GM12801 (cell line): ENCODE measurements at regions not wholly inside any gene's neighbourhood (a gene's known extent, or its start where the extent isn't known, plus 50 kb on each side); places are given as distances from the start of the nearest gene placed in this dataset.

Source experiments
- TF ChIP-seq, protein P1 (sequence below): IDR thresholded peaks from one replicate; pipeline ENCODE4 v1.5.1; 2011; ENCODE audit warnings: control low read depth; ENCODE audit not compliant: insufficient read length; ENCODE audit errors: extremely low read depth

DNA sequence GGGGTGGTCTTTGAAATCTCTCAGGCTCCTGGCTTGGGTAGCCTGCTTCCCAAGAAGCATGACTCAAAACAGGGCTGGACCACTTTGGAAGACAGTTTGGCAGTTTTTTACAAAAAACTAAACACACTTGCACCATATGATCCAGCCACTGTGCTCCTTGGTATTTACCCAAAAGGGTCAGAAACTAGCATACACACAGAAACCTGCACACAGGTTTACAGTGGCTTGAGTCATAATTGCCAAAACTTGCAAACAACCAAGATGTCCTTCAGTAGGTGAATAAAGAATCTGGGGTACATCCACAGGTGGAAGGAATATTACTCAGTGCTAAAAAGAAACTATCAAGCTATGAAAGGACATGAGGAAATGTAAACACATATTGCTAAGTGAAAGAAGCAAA, 323.2 kb upstream of the CDH5 start:
- TF ChIP-seq, protein P1, sequence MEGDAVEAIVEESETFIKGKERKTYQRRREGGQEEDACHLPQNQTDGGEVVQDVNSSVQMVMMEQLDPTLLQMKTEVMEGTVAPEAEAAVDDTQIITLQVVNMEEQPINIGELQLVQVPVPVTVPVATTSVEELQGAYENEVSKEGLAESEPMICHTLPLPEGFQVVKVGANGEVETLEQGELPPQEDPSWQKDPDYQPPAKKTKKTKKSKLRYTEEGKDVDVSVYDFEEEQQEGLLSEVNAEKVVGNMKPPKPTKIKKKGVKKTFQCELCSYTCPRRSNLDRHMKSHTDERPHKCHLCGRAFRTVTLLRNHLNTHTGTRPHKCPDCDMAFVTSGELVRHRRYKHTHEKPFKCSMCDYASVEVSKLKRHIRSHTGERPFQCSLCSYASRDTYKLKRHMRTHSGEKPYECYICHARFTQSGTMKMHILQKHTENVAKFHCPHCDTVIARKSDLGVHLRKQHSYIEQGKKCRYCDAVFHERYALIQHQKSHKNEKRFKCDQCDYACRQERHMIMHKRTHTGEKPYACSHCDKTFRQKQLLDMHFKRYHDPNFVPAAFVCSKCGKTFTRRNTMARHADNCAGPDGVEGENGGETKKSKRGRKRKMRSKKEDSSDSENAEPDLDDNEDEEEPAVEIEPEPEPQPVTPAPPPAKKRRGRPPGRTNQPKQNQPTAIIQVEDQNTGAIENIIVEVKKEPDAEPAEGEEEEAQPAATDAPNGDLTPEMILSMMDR, result no peak

DNA sequence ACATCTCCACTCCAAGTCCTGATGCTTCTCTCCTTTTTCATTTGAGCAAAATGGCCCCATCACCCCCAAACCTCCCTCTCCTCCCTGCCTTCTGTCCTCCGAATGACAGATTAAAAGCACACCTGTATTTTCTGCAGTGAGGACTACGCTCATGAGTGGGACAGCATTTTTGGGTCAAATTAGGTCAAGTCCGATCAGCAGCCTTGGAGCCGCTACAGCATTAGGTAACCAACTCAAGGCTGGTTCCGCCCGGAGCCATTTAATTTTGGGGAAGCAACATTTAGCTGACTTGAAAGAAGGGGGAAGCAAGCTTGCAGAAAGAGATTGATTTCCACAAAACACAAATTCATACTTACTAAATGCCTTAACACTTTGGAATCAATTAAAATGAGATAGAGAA, 324.1 kb upstream of the CDH5 start:
- TF ChIP-seq, protein P1, result no peak

DNA sequence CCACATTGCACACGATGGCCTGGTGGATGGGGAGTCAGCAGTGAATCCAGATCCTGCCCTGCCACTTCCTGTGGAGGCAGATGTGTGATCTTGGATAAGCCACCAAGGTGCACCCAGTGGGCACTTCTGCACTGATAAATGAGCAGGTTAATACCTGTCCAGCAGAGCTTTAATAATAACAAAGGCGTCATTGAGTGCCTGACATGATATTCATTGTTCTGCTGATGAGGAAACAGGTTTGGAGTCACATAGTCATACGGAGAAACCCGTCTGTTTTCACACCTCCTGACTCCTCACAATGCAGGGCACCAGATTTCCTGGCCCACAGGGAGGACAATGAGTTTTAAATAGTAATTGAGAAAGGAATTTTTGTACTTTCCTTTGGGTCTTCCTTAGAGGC, 324.6 kb upstream of the CDH5 start:
- TF ChIP-seq, protein P1, result no peak

DNA sequence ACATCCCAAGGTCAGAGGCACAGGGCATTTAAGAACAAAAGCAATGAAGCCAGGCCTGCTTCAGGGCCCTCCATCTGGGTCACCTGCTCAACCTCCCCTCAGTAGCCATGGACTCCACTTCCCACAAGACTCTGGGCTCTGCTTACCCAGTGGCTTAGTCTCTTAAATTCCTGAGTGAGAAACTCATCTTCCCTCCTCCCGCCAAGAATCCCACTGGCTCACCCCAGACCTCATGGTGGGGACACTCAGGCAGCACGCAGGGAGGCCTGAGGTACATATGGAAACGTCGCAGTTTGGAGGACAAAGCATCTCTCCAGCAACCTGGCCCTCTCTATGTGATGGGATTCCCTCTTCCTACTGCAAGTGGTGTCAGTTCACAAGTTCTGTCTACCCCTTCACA, 326.7 kb upstream of the CDH5 start:
- TF ChIP-seq, protein P1, result no peak

DNA sequence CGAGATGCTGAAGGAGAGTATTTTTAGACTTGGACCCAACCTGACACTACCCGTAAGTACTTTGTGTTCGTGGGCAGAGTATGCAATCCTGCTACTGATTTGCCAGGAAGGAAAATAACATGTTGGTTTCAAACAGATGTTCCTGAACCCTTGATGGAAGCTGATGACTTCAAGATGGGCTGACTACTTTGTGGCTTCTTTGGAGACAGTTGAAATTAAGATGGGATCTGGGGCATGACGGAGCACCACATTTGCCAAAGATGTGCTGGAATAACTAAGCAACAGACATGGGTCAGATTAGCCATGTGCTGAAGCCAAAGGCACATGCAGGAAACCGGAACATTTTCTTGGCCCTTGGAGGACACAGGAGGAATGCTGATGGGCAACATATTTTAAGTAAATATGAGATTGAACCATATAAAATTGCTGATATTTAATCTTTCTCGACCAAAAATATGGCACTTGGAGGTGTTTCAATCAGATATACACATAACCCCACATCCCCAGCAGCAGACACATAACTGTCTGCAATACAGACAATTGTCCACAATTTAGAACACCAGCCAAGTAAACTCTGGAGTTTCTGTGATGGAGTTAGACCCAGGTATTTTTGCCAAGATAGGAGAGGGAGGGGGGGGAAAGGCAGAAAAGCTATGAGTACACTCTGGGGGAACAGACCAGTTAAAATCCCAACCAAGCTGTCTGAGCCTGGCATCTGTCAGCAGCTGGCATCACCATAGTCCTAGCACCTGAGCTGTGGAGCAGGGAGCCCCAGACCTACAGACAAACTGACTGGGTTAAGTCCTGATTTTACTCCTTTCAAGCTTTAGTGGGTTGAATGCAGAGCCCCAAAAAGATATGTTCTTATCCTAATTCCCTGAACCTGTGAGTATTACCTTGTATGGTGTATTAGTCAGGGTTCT, 329.4 kb upstream of the CDH5 start:
- TF ChIP-seq, protein P1, result no peak

DNA sequence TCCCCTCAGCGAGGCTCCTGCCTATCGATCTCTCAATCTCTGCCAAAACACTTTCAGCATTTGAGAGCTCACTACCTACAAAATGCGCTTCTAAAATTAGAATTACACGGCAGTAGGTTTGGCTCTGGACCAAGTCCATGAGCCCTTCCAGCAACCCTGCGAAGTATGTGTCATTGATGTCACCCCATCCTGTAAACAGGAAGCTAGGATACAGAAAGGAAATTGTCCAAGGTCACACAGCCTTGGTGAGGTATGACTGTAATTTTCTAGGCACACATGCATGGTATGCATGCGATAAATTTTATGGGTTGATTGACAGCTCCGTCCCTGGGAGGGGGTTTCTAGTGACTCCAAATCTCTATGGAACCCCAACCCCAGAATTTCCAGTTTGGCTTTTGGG, 330.3 kb upstream of the CDH5 start:
- TF ChIP-seq, protein P1, result no peak

DNA sequence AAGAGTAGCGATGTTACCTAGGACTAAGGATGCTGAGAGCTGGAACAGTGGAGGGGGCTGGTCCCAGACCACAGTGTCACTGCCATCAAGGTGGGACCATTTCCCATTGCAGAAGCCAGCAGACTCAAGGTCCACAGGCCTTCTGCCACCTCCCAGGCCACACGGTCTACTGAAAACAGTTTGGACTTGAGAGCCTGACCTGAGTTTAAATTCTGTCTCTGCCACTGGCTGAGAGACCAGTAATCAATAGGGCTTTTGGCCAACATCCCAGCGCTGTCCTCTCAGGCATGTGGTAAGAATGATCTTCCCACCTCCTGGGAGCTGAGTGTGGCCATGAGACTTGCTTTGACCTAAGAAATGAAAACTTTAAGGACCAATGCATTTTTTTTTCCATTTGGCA, 331.4 kb upstream of the CDH5 start:
- TF ChIP-seq, protein P1, result no peak

DNA sequence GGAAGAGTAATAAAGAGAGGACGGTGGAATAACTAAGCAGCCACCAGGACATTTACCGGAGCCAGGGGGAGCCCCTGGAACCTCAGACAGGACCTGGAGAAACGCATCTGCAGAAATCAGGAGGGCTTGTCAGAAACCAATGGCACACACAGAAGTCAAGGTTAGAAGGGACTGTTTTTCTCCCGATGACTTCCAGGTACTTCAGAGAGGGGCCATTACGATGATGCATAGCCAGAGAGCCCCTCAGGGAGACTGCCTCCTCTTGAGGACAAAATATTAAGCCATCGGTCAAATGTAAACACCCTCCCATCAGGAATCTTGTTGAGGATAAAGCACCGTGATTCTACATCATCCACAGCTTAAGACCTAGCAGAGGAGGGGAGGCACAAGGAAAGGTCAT, 333.6 kb upstream of the CDH5 start:
- TF ChIP-seq, protein P1, result no peak
